NCI-H1436 (cell line): ENCODE measurements at regions not wholly inside any gene's neighbourhood (a gene's known extent, or its start where the extent isn't known, plus 50 kb on each side); places are given as distances from the start of the nearest gene placed in this dataset.

Experiments
- DNase-seq: peaks from one replicate; lab custom pipeline; 2025; lab: John Stamatoyannopoulos, UW

GRCh38 chr12:108037960-108038359 lies 91.1 kb upstream of the WSCD2 start:
- DNase-seq, result no peak

- no peak for DNase-seq
Observed at GRCh38 chr12:108039794-108040193, 89.3 kb upstream of the WSCD2 start.

GRCh38 chr12:108040947-108041346 lies 88.1 kb upstream of the WSCD2 start:
- no peak for DNase-seq

- DNase-seq, result no peak
Observed at GRCh38 chr12:108043286-108043685, 85.8 kb upstream of the WSCD2 start.

DNA sequence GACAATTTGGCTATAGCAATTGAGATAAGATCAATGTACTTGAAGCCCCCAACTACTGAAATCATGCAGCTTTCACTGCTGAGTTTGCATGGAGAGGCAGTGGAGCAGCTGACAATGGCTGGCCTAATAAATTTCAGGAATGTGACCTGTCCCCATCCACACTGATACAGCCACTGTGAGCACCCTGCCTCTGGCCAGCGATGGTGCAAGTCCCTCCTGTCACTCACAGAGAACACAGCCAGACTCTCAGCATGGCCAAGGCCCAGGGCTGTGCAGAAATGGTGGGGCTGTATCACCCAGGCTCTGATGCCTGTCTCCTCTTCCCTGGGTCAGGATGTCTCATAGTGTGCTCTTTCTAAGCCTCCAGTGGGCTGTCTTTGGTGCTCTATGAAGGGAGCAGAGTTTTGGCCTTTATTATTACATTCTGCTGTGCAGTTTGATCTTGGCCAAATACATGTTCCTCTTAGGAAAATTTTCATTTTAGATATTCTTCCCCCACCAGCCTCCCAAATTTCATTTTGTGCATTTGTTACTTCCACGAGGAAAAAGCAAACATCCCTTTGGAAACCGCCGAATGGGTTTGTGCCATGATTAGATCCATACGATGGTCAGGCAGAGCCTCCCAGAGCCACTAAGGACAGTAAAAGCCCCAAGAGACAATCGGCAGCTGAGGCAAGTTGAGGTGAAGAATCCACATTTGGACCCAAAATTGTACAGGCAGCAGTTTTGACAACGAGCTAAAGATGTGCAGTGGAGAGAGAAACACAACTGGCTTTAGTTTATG lies 85.1 kb upstream of the WSCD2 start:
- no peak for DNase-seq

- no peak for DNase-seq
Observed at GRCh38 chr12:108046135-108046534, 83.0 kb upstream of the WSCD2 start.

- no peak for DNase-seq
Observed at GRCh38 chr12:108046650-108047049, 82.4 kb upstream of the WSCD2 start.

- DNase-seq, result no peak
Observed at GRCh38 chr12:108047071-108047550, 82.0 kb upstream of the WSCD2 start.

DNA sequence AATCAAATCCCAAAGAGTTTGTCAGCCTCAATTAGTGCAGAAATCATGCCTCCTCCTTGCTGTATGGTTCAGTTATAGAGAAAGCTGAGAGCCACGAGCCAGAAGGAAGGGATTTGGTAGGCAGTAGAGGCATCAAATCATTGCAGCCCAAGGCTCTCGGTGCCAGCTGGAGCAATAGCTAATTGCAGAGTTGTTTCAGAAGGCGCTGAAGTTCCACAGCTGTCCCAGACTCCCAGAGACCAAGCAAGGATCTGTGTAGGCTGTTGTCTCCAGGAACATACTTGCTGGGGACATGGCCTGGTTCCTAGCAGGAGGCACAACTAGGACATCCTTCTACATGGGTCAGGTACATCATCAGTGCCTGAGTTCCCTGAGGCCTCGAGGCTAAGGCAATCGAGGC lies 80.4 kb upstream of the WSCD2 start:
- no peak for DNase-seq

- DNase-seq, result no peak
Observed at GRCh38 chr12:108050696-108051095, 78.4 kb upstream of the WSCD2 start.

DNA sequence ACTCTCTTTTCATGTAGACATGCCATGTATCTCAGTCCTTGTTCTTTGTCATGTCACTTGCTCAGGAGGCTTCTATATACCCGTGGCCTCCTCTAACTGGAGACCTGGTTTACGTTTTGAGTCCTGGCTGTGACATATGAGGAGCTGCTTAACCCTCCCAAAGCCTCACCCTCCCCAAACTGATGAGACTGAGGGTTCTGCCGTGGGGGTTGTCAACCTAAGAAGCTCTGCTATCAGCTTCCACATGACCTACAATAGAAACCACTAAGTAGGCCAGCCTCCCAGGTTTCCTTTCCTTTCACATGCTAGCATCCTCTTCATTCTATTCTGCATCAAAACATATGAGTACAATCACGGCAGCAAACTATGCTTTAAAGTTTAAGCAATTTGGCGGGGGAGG lies 76.8 kb upstream of the WSCD2 start:
- no peak for DNase-seq

- no peak for DNase-seq
Observed at GRCh38 chr12:108053512-108053911, 75.6 kb upstream of the WSCD2 start.

DNA sequence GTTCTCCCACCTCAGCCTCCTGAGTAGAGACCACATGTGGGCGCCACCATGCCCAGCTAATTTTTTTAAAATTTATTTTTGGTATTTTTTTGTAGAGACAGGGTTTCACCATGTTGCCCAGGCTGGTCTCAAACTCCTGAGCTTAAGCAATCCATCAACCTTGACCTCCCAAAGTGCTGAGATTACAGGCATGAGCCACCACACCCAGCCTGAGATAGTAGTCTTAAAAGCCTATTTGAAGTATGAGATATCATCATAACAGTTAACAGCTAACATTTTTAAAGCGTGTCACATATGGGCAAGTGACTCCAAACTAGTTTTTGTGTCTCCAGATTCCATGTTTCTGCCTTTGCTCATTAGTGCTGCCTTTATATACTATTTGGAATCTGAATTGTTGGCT lies 74.6 kb upstream of the WSCD2 start:
- no peak for DNase-seq

DNA sequence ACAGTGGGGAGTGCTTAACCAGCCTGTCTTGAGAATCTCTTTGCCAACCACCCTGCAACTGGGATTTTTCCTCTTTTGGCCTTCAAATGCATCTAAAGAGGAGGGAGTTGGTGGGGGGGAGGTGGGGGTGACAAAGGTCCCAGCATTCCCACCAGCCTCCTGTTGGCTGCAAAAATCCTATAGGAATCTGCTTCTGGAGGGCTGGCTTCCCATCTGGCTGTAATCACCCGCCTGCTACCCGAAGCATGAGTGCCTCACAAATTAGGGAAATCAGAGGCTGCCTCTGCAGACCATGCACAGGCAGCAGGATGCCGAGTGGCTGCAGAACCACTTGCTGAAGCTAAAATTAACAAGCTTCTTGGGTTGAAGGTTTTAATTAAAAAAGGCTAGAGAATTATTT lies 73.9 kb upstream of the WSCD2 start:
- DNase-seq, result no peak

GRCh38 chr12:108060067-108060466 lies 69.0 kb upstream of the WSCD2 start:
- DNase-seq, result no peak

DNA sequence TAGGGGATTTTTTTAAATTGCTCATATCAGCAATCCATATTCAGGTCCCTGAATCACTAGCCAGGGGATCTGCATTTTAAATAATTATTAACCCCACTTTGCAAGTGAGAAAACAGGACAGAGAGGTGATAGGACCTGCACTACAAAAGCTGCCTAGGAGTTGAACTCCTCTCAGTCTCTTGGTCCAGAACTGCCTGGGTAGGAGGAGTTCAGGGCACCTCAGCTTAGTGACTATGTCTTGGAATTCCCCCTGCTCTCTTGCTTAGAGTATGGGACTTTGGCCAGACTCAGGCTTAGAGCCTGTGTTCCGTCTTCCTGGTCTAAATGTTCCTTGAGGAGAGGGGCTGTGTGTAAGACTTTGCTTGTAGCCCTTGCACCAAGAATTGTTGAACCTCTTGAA lies 68.2 kb upstream of the WSCD2 start:
- DNase-seq, result no peak

GRCh38 chr12:108063192-108063591 lies 65.9 kb upstream of the WSCD2 start:
- DNase-seq, result no peak

DNA sequence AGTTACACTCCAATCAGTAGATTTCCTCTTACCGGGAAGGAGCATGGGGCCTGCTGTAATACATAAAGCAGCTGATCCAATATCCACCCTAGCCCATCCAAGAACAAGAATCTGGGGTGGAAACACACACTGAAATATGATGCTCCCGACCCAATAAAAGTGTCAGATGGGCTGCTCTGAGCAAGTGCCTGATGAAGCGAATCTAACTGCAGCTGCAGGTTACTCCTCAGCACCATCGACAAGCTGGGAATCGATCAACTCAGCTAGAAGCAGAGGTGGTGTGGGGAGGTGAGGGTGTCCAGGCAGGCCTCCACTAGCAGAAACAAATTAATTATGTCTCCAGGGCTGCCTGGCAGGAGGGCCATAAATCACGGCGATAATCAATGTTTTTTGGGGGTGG lies 64.0 kb upstream of the WSCD2 start:
- DNase-seq, result no peak

GRCh38 chr12:108066583-108067577 lies 62.2 kb upstream of the WSCD2 start:
- DNase-seq, result no peak

DNA sequence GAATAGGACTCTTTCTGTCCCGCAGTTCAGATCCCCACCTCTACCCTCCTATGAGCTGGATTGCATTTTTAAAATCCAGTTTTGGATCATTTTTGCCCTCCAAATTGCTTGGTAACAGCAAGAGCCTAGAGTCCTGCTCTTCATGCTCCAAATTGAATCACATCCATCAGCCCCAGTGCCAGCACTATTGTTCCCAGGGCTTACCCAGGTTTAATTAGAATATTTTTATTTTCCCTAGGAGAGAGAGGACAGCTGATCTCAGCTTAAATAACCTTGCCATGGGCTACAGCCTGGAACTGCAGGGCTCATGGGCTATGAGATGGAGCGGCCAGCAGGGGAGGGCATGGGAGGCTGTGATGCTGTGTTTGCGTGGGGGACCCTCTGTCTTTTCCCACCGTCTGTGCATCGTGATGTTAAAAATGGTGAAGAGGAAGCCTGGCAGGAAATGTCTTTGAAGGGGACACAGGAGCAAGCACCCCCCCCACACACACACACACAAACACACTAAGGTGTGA lies 59.4 kb upstream of the WSCD2 start:
- no peak for DNase-seq

DNA sequence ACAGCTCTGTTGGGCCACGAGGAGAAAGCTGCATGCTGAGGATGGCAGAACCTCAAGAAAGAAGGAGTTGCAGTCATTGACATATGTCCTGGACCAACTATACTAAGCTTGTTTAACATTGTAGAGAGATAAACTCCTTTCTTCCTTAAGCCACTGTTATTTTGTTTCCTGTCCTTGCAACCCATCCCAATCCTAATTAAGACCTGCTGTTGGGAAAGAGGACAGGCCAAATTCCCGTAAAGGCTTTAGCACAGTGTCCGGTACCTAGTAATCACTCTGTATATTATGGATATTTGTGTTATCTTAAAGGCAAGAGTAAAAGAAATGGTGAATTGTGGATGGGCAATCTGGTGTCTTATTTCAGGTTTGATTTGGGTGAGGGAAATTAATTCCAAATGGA lies 53.5 kb upstream of the WSCD2 start:
- DNase-seq, result no peak

GRCh38 chr12:108076556-108076955 lies 52.5 kb upstream of the WSCD2 start:
- DNase-seq, result no peak

GRCh38 chr12:108078428-108078827 lies 50.7 kb upstream of the WSCD2 start:
- DNase-seq, result no peak
